ENCODE measurements at regions not wholly inside any gene's neighbourhood (a gene's known extent, or its start where the extent isn't known, plus 50 kb on each side); places are given as distances from the start of the nearest gene placed in this dataset.

DNA sequence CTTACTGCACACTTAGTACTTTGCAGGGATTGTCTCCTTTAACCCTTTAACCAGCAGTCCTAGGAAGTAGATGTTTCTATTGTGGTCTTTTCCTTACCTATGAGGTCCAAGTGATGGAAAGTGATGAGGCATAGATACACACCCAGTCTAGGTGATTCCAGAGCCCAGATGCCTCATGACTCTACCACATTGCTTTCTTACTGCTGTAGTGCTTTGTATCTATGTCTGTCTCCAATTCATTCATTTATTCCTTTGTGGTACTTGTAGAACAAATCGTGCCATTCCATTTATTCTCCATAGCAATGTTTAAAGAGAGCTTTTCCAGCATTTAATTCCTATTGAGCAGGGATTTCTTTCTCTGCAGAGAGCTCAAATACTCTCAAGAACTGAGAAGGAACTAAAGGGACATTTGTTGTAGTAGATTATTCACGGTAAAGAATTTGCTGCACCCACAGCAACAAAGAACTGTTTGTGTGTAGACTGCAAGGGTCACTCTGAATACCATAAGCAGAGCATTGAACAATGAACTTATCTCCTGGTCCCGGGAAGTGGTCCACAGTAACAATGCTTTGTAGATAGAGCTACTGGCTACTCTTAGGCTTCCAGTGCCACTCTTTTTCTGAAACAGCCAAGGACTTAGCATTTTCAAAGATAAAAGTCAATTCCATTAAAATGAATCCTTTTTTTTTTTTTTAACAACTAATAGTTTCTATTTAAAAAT, 337.0 kb downstream of the PTEN start:
- TF ChIP-seq, protein P1, sequence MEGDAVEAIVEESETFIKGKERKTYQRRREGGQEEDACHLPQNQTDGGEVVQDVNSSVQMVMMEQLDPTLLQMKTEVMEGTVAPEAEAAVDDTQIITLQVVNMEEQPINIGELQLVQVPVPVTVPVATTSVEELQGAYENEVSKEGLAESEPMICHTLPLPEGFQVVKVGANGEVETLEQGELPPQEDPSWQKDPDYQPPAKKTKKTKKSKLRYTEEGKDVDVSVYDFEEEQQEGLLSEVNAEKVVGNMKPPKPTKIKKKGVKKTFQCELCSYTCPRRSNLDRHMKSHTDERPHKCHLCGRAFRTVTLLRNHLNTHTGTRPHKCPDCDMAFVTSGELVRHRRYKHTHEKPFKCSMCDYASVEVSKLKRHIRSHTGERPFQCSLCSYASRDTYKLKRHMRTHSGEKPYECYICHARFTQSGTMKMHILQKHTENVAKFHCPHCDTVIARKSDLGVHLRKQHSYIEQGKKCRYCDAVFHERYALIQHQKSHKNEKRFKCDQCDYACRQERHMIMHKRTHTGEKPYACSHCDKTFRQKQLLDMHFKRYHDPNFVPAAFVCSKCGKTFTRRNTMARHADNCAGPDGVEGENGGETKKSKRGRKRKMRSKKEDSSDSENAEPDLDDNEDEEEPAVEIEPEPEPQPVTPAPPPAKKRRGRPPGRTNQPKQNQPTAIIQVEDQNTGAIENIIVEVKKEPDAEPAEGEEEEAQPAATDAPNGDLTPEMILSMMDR (IDR thresholded peaks at IDR 0.05; ENCODE audit: insufficient read depth, low read length, poor library complexity, severe bottlenecking) = no peak
- TF ChIP-seq EZH2phosphoT487 (conservative IDR thresholded peaks at IDR 0.05; ENCODE audit: low read length) = no peak

Data from SU-DHL-6 (cell line).